BLaER1 treated with 17β-estradiol and CSF1 and Interleukin-3, amounts not matched to agents 10 nM and 100 nM (cell line): ENCODE measurements at regions not wholly inside any gene's neighbourhood (a gene's known extent, or its start where the extent isn't known, plus 50 kb on each side); places are given as distances from the start of the nearest gene placed in this dataset.
A peak's percentile ranks its signal among the peaks of the same experiment; 100 is the strongest.

Experiments
- H3K27ac ChIP-seq, 11 experiments: shearing (Covaris generic); formaldehyde crosslinking; 2 replicates each; pipeline ENCODE4 v1.8.1; 2022
- H3K27me3 ChIP-seq, 11 experiments: shearing (Covaris generic); formaldehyde crosslinking; 2 replicates each; pipeline ENCODE4 v1.8.1; 2022
- H3K36me3 ChIP-seq, 11 experiments: shearing (Covaris generic); formaldehyde crosslinking; 2 replicates each; pipeline ENCODE4 v1.8.1; 2022
- H3K4me1 ChIP-seq, 10 experiments: shearing (Covaris generic); formaldehyde crosslinking; 2 replicates each; pipeline ENCODE4 v1.8.1; 2022
- H3K4me2 ChIP-seq, 11 experiments: shearing (Covaris generic); formaldehyde crosslinking; 2 replicates each; pipeline ENCODE4 v1.8.1; 2022
- H3K4me3 ChIP-seq, 10 experiments: shearing (Covaris generic); formaldehyde crosslinking; 2 replicates each; pipeline ENCODE4 v1.8.1; 2022
- H3K9ac ChIP-seq, 11 experiments: shearing (Covaris generic); formaldehyde crosslinking; 2 replicates each; pipeline ENCODE4 v1.8.1; 2022
- H3K9me3 ChIP-seq, 11 experiments: shearing (Covaris generic); formaldehyde crosslinking; replicated peaks in 1 of 11; 2 replicates each; pipeline ENCODE4 v1.8.1; 2022
- H4K20me1 ChIP-seq, 11 experiments: shearing (Covaris generic); formaldehyde crosslinking; 2 replicates each; pipeline ENCODE4 v1.8.1; 2022
- Cebpa-rat ChIP-seq, 11 experiments: shearing (Covaris generic); IDR thresholded peaks; 2 replicates each; pipeline ENCODE4 v1.8.1; 2022

DNA sequence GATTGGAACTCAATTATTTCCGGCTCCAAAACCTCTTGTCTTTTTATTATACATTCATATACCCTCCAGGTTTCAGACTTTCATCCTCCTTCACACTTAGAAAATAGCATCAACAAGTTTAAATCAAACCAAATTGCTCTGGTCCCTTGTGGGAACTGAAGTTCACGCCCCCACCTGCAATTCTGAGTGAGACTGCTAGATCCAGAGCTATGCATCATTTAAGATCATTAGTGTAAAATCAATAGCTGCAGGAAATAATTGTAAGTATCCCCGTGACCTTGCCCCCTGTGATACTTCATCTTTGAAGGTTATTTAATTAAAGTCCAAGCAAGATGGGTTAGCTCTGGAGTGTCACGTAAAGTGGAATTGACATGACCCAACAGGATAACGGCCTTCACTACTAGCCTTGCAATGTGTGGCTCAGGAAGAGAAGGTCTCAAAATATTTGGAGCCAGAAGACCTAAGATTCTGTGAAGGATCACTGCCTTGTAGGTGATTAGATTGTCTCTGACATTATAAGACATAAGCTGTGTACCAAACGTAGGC is 742.2 kb upstream of the LRRC4C start:
- Histone ChIP-seq H3K27me3 (no peaks in the 10 kb centered on the region), H3K9ac (no peak overlapping the region)

DNA sequence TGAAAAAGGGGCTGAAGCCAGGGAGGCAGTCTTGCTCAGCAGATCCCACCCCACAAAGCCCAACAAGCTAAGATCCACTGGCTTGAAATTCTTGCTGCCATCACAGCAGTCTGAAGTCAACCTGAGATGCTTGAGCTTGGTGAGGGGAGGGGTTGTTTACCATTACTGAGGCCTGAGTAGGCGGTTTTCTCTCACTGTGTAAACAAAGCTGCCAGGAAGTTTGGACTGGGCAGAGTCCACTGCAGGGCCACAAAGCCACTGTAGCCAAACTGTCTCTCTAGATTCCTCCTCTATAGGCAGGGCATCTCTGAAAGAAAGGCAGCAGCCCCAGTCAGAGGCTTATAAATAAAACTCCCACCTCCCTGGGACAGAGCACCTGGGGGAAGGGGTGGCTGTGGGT is 746.1 kb upstream of the LRRC4C start:
- Histone ChIP-seq H3K27me3 (no peaks in the 10 kb centered on the region), H3K9me3 (no peaks in the 10 kb centered on the region), H3K9ac (no peak overlapping the region), H3K4me3 (no peak overlapping the region), H4K20me1 (no peaks in the 10 kb centered on the region), H3K4me1 (no peaks in the 10 kb centered on the region), H3K4me2 (no peak overlapping the region), H3K27ac (no peak overlapping the region), H3K36me3 (no peaks in the 10 kb centered on the region)
- TF ChIP-seq Cebpa-rat (IDR thresholded peaks at IDR 0.05) = no peak

More for the DNA sequence above, 742.2 kb upstream of the LRRC4C start:
- no peak overlapping the region for H3K27ac ChIP-seq
- TF ChIP-seq Cebpa-rat (IDR thresholded peaks at IDR 0.05) = no peak
- no peaks in the 10 kb centered on the region for H4K20me1 ChIP-seq
- 0 out of 22 replicates have a peak, but pooled peaks cover 0 to 1% (median 0%) of the 10 kb centered on the region in 11 experiments for H3K9me3 ChIP-seq
- no peaks in the 10 kb centered on the region for H3K36me3 ChIP-seq
- H3K4me1 ChIP-seq = no peaks in the 10 kb centered on the region
- H3K4me3 ChIP-seq = no peak overlapping the region
- no peak overlapping the region for H3K4me2 ChIP-seq

DNA sequence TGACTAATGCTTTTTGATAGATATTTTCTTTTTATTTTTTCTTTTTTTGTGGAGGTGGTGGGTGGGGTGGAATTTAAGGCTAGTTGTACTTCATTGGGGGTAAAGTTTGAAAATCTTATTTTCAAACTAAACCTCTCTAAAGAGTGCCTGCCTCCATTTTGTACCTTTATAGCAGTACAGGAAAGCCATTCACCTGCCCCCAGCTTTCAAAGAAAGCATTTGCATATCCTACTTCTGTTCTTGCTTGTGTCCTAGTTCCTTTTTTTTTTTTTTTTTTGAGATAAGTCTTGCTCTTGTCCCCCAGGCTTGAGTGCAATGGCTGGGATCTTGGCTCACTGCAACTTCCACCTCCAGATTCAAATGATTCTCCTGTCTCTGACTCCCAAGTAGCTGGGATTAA is 766.2 kb upstream of the LRRC4C start:
- Histone ChIP-seq H3K9ac (no peak overlapping the region), H3K4me1 (no peaks in the 10 kb centered on the region), H3K4me2 (no peak overlapping the region)

DNA sequence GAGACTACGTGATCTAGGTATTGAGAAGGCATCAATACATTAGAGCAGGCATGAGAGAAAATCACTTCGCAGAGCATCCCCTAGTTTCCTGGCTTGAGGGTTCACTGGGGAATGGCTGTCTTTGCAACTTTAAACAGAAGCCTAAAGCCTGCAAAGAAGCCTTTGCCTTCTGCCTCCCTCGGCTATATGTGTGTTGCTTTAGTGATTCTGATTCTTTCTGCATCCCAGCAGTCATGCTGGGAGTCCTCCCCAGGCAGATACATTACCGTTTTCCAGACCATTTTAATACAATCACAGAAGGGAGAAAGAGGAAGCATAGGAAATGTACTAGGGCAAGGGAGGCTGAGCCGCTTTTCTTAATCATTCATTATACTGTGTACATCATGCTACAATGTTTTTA is 773.2 kb upstream of the LRRC4C start:
- Histone ChIP-seq H3K27me3 (no peaks in the 10 kb centered on the region), H3K27ac (no peak overlapping the region), H3K4me2 (no peak overlapping the region), H3K4me1 (no peaks in the 10 kb centered on the region), H3K4me3 (no peak overlapping the region), H3K9me3 (no peaks in the 10 kb centered on the region), H3K36me3 (no peaks in the 10 kb centered on the region), H4K20me1 (no peaks in the 10 kb centered on the region), H3K9ac (no peak overlapping the region)
- TF ChIP-seq Cebpa-rat (IDR thresholded peaks at IDR 0.05) = no peak

More for the DNA sequence above, 766.2 kb upstream of the LRRC4C start:
- no peaks in the 10 kb centered on the region for H3K9me3 ChIP-seq
- H3K4me3 ChIP-seq = no peak overlapping the region
- TF ChIP-seq Cebpa-rat (IDR thresholded peaks at IDR 0.05) = no peak
- no peaks in the 10 kb centered on the region for H3K36me3 ChIP-seq
- no peak overlapping the region for H3K27ac ChIP-seq
- H4K20me1 ChIP-seq = no peaks in the 10 kb centered on the region
- no peaks in the 10 kb centered on the region for H3K27me3 ChIP-seq

DNA sequence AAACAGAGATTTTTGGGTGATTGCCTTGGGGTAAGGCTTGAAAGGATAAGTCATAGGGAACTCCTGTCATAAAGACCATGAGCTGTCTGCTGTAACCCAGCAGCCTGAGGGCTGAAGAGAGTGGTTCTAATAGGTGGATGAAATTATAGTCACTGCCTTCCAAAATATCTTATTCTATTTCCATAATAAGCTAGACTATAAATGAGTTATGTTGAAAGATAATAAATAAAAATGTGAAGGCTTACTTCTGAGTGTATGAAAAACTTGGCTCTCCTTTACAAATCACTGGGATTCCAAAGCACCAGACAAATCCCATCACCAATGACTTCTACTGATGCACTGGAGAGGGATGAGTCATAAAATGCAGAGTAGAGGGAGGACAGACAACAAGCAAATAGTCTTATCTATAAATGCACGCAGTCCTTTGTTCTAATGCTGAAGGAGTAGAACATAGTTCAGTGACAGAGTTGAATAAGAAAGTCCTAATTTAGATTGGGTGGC is 775.0 kb upstream of the LRRC4C start:
- TF ChIP-seq Cebpa-rat (IDR thresholded peaks at IDR 0.05) = no peak
- Histone ChIP-seq H3K4me3 (no peak overlapping the region), H3K27me3 (no peaks in the 10 kb centered on the region), H3K36me3 (no peaks in the 10 kb centered on the region), H3K4me1 (no peaks in the 10 kb centered on the region), H3K27ac (no peak overlapping the region), H3K4me2 (no peak overlapping the region), H4K20me1 (no peaks in the 10 kb centered on the region), H3K9me3 (no peaks in the 10 kb centered on the region), H3K9ac (no peak overlapping the region)

DNA sequence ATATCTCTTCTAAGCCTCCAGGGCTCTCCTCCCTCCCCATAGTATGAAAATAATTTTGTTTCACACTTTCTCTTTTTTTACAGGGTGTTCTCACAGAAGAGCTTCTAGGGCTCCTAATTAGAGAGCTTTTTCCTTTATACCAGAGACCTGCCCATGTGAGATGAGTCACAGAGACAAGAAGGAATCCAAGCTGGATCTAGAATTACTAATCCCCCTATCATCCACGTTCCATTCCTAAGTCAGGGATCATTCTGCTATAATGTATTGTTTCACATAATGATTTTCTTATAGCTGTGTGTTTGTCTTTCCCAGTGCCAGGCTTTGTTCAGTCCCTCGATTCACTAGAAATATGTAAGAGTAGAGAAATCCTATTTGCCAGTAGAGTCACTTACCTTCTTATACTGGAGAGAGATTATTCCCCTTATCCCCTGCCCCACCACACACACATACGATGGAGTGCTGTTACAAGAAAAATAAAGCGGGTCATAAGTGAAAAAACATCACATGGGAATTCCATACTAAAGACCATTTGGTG is 778.3 kb upstream of the LRRC4C start:
- Histone ChIP-seq H3K36me3 (no peaks in the 10 kb centered on the region), H3K9me3 (no peaks in the 10 kb centered on the region), H3K4me1 (no peaks in the 10 kb centered on the region), H4K20me1 (no peaks in the 10 kb centered on the region), H3K27me3 (no peaks in the 10 kb centered on the region), H3K4me3 (no peak overlapping the region), H3K4me2 (no peak overlapping the region), H3K27ac (no peak overlapping the region), H3K9ac (no peak overlapping the region)
- no peak for TF ChIP-seq Cebpa-rat (IDR thresholded peaks at IDR 0.05)

DNA sequence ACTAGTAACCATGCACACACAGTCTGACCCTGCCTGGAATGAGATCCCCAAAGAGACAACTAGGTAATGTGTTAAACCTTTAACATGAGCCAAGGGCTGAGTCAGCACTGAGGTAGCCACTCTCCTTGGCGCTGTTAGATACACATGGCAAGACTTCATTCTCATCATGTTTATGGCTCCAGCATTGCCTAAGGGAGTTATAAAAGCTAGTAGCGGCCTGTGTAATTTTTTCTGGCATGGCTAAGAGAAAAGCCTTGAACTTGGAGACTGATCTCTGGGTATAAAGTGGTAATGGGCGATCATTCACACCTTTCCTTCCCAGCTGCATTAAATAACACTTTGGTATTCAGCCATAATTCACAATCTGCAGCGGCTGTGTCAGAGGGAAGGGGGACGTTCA is 779.7 kb upstream of the LRRC4C start:
- TF ChIP-seq Cebpa-rat (IDR thresholded peaks at IDR 0.05) = no peak
- Histone ChIP-seq H3K27me3 (no peaks in the 10 kb centered on the region), H3K9me3 (no peaks in the 10 kb centered on the region), H3K4me1 (peaks cover 0 to 2% (median 0%) of the 10 kb centered on the region in 10 experiments; a peak in 3 of 20 replicates), H3K27ac (no peak overlapping the region), H3K4me3 (no peak overlapping the region), H3K4me2 (no peak overlapping the region), H3K9ac (no peak overlapping the region), H3K36me3 (no peaks in the 10 kb centered on the region), H4K20me1 (no peaks in the 10 kb centered on the region)

DNA sequence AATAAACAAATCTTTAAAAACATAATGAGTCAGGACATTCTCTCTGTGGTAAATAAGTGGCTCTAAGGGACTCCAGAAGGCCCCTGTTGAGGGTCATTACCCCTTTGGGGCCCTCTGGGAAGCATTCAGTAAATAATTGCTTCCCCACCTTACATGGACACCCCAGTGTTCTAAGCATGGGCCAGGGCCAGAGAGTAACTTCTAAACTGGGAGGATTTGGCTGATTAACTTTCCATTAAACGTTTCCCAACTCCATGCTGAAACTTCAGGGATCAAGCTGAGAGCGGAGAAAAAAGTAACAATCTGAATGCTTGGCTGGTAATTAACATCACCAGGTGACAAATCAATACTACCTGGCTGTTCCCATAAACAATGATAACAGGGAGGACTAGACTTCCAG is 783.9 kb upstream of the LRRC4C start:
- Histone ChIP-seq H3K9ac (no peak overlapping the region), H3K27me3 (no peaks in the 10 kb centered on the region), H3K27ac (no peak overlapping the region), H3K36me3 (no peaks in the 10 kb centered on the region), H3K4me2 (no peak overlapping the region), H4K20me1 (no peaks in the 10 kb centered on the region), H3K4me3 (no peak overlapping the region), H3K9me3 (no peaks in the 10 kb centered on the region), H3K4me1 (peaks cover 0 to 6% (median 0%) of the 10 kb centered on the region in 10 experiments; a peak in 3 of 20 replicates)
- no peak for TF ChIP-seq Cebpa-rat (IDR thresholded peaks at IDR 0.05)

DNA sequence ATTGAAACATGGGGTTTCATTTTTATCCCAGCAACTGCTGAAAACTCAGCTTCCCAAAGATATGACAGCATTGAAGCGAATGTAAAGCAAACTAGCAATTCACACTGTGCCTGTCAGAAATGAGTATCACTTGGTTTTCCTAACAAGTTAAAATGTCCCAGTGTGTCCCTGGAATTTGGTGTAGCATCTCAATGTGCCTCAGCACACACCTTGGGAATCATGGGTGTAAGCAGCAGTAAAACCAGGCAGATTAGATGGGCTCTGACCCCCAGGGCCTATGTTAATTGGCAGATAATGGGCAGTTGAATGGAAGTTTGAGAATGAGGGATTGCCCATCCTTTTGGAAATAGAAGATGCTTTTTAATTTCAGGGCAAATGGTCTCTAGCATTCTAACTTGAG is 784.9 kb upstream of the LRRC4C start:
- H3K27ac ChIP-seq = no peak overlapping the region
- no peaks in the 10 kb centered on the region for H3K36me3 ChIP-seq
- no peaks in the 10 kb centered on the region for H3K27me3 ChIP-seq
- no peak for TF ChIP-seq Cebpa-rat (IDR thresholded peaks at IDR 0.05)
- peaks cover 0 to 6% (median 0%) of the 10 kb centered on the region in 10 experiments; a peak in 3 of 20 replicates for H3K4me1 ChIP-seq
- peak overlapping the region in 3 of 11 experiments; percentile 2 to 47 (median 20); a peak in 3 of 22 replicates for H3K4me2 ChIP-seq
- no peak overlapping the region for H3K4me3 ChIP-seq
- H3K9me3 ChIP-seq = no peaks in the 10 kb centered on the region
- no peak overlapping the region for H3K9ac ChIP-seq
- no peaks in the 10 kb centered on the region for H4K20me1 ChIP-seq

DNA sequence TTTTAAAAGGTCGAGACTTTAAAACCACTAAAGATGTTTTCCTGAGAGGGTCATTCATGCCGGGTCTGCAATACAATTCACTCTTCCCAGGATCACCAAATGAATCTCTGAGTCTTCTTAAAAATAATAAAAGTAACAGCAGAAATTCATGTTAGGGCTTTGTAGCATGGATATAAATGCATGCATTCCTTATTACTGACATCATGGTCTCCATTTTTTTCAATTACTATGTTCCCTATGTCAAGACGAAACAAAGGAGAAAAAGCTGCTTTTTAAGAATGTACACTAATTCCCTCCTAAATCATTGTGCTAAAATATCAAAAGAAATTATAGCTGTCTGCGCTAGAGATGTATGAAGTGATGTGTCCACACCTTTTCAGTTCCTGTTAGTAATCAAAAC is 789.9 kb upstream of the LRRC4C start:
- Histone ChIP-seq H3K4me2 (no peak overlapping the region), H3K9me3 (peaks cover 6 to 12% (median 10%) of the 10 kb centered on the region in 11 experiments; a peak in 20 of 22 replicates)
- TF ChIP-seq Cebpa-rat (IDR thresholded peaks at IDR 0.05) = no peak

More for the DNA sequence above, 789.9 kb upstream of the LRRC4C start:
- H3K9ac ChIP-seq = no peak overlapping the region
- H3K4me3 ChIP-seq = no peak overlapping the region
- peaks cover 0 to 20% (median 11%) of the 10 kb centered on the region in 10 experiments; a peak in 13 of 20 replicates for H3K4me1 ChIP-seq
- no peaks in the 10 kb centered on the region for H4K20me1 ChIP-seq
- no peaks in the 10 kb centered on the region for H3K36me3 ChIP-seq
- H3K27ac ChIP-seq = no peak overlapping the region
- no peaks in the 10 kb centered on the region for H3K27me3 ChIP-seq
